GM21529 (cell line): ENCODE measurements at regions not wholly inside any gene's neighbourhood (a gene's known extent, or its start where the extent isn't known, plus 50 kb on each side); places are given as distances from the start of the nearest gene placed in this dataset.

Experiments used
- ATAC-seq: cut with Tn5 transposase; IDR thresholded peaks from one replicate; pipeline ENCODE4 v1.9.1; 2021; ENCODE audit not compliant: unreplicated experiment

GRCh38 chr4:137209240-137209639 is 323.1 kb downstream of the PCDH18 start:
- no peak for ATAC-seq

GRCh38 chr4:137206781-137207180 is 325.5 kb downstream of the PCDH18 start:
- no peak for ATAC-seq

- ATAC-seq, result no peak
Measured at GRCh38 chr4:137203601-137204000, 328.7 kb downstream of the PCDH18 start.

DNA sequence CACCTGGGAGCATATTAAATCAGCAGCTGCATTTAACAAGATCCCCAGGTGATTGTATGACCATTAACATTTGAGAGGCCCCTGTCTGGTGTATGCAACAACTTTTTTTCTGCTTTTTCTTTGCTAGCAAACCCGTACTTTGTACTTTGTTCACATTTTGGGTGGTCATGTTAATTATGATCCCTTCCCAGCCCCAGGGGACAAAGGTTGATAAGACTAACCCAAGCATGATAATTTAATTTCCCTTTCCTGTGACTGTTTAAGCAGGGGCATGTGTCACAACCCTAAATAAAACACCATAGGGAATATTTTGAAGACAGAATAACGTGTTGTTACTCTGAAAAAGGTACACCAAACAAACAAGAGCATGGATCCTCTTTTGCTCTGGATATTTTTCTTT is 332.0 kb downstream of the PCDH18 start:
- no peak for ATAC-seq

DNA sequence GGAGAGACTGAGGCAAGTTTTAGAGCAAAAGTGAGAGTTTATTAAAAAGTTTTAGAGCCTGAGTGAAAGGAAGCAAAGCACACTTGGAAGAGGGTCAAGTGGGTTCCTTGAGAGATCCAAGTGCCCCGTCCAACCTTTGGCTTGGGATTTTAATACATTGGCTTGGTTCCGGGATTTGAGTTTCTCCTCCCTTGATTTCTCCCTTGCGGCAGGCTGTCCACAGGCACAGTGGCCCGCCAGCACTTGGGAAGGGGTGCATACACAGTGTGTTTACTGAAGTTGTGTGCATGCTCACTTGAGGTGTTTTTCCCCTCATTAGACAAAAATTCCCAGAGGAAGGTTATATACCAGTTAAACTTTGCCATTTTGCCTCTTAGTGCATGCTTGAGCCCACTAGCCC is 333.5 kb downstream of the PCDH18 start:
- ATAC-seq, result no peak

- no peak for ATAC-seq
Measured at GRCh38 chr4:137194670-137195069, 337.6 kb downstream of the PCDH18 start.

GRCh38 chr4:137193564-137193963 is 338.7 kb downstream of the PCDH18 start:
- ATAC-seq, result no peak

- no peak for ATAC-seq
Measured at GRCh38 chr4:137181293-137181899, 350.9 kb downstream of the PCDH18 start.

- no peak for ATAC-seq
Measured at GRCh38 chr4:137180349-137180748, 351.9 kb downstream of the PCDH18 start.

DNA sequence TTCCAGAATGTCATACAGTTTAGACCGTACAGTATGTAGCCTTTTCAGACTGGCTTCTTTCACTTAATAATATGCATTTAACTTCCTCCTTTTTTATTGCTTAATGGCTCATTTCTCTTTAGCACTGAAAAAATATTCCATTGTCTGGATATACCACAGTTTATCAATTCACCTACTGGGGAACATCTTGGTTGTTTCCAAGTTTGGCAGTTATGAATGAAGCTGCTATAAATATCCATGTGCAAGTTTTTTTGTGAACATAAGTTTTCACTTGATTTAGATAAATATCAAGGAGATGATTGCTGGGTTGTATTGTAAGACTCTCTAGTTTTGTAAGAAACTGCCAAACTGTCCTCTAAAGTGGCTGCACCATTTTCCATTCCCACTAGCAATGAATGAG is 375.5 kb downstream of the PCDH18 start:
- ATAC-seq, result no peak

DNA sequence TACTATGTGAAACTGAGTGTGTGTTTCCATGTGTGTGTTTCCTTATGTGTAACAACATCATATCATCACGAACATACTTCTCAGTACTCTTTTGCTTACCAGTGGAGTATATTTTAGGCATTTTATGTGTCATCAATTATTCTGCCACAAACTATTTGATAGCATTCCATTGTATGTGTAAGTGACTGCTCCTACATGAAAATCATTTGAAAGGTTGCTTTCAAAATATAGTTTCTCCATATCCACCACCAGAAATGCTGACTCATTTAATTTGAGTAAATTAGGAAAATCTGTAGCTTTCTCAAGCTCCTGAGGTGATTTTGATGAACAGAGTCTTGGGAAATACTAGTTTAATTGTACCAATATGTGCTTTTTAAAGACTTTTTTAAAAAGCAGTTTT is 376.2 kb downstream of the PCDH18 start:
- ATAC-seq, result no peak

GRCh38 chr4:137131201-137131600 is 401.1 kb downstream of the PCDH18 start:
- ATAC-seq, result no peak

DNA sequence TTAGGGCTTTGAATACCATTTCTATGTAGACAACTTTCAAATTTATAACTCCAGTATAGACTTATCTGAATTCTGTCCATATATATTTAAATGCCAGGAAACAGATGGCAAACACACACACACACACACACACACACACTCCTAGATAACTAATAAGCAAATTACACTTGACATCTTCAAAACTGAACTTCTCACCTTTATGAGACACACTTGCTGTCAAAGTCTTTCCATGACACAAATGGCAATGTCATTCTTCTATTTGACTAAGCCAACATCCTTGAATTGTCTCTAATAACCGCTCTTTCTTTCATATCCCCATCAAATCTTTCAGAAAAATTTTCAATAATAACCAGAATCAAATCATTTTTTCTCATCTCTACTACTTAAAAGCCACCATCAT is 402.4 kb downstream of the PCDH18 start:
- no peak for ATAC-seq

- ATAC-seq, result no peak
Measured at GRCh38 chr4:137129441-137129840, 402.9 kb downstream of the PCDH18 start.

GRCh38 chr4:137125011-137125410 is 407.3 kb downstream of the PCDH18 start:
- no peak for ATAC-seq

GRCh38 chr4:137124278-137124932 is 407.9 kb downstream of the PCDH18 start:
- peak; percentile 90 for ATAC-seq

- no peak for ATAC-seq
Measured at GRCh38 chr4:137122876-137123275, 409.4 kb downstream of the PCDH18 start.

- ATAC-seq, result no peak
Measured at GRCh38 chr4:137116144-137116543, 416.1 kb downstream of the PCDH18 start.

DNA sequence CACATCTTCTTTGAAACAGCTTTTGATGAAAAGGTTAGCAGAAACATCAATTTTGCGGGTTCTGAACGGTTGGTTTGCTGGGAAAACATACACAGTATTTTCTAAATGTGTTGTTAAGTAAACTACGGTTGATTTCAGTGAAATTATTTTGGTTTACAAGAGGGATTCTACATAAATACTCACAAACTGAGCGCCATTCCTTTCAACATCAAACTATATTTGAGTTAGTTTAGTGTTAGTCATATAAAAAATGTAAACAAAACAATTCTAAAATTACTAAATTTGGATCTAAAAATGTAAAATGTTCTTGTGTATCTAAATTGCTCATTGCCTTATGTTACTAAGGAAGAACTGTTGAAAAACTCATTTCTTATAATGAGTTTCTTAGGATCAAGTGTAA is 425.6 kb downstream of the PCDH18 start:
- ATAC-seq, result no peak

GRCh38 chr4:137106287-137106686 is 426.0 kb downstream of the PCDH18 start:
- ATAC-seq, result no peak

DNA sequence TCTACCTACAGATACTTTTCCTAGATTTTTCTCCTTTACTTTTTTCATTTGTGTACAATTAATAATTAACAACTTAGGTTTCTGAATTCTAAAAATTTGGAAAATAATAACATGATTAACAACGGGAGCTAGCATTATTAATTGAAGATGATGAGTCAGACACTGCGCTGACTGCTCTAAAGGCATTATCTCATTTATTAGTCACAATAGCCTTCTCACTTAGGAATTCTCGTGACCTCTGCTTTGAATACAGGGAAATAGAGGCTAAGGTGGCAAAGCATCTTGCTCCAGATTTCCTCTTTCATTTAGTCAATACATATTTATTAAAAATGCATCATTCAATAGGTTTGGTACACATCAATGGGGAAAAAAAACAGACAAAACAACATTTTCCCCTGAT is 441.3 kb downstream of the PCDH18 start:
- ATAC-seq, result no peak

DNA sequence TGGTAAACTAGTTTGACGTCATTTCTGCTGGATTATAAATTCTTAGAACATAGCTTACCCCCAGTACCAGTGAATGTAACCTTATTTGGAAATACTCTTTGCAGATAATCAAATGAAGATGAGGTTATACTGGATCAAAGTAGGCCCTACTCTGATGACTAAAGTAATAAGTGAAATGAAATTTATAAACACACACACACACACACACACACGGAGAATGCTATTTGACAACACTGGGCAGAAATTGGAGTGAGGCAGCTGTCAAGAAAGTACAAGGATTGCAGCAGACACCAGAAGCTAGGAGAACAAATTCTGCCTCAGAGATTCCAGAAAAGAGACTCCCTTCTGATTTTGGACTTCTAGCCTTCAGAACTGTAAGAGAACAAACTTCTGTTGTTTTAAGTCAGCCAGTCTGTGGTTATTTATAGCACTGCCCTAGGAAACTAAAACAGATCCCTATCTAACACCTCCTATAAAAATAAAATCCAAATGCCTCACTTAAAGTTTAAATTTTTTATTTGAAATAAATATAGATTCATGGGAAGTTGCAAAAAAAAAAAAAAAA is 448.6 kb downstream of the PCDH18 start:
- no peak for ATAC-seq

GRCh38 chr4:137082061-137082460 is 450.2 kb downstream of the PCDH18 start:
- no peak for ATAC-seq
